ENCODE measurements at regions not wholly inside any gene's neighbourhood (a gene's known extent, or its start where the extent isn't known, plus 50 kb on each side); places are given as distances from the start of the nearest gene placed in this dataset.

DNA sequence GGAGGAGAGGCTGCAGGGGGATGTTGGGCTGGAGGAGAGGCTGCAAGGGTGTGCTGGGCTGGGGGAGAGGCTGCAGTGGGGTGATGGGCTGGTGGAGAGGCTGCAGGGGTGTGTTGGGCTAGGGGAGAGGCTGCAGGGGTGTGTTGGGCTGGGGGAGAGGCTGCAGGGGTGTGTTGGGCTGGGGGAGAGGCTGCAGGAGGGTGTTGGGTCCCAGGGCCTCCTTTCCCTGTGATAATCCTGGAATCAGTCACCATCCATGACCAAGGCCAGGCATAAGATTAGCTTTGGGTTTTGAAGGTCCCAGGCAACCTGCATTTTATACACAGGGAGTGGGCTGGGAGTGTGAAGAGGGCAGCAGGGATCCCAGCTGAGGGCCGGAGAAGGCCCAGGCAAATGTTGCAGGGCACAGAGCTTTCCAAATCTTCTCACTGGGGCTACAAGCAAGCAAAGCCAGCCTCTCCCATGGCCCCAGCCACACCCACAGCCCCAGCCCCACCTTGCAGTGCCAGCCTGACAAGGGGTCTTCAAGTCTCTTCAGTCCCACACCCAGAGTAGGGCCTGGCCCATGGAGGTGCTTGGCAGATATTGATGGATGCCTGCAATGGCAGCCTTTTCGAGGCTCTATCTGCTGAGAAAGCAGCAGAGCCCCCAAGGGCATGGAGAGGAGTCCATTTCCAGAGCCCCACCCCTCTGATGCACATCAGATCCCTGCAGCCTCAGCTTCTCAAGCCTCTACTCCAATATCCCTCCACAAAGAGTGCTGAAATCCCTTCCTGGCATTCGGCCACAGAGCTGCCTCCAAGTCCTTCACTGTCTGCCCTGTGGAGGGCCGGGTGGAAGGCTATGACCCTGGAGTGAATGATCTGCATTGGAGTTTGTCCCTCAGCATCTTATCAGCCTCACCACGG is 50.3 kb upstream of the GLI2 start:
- no CpG with 5 or more reads among the region's 5 CpGs for WGBS (ENCODE audit: extremely low coverage, insufficient read length, low lambda C conversion rate)

More for the DNA sequence above, 50.3 kb upstream of the GLI2 start:
- peaks cover 0 to 2% of the 10 kb centered on the region in 2 experiments; a peak in 2 of 4 replicates for H3K4me1 Mint-ChIP-seq
- H3K27ac Mint-ChIP-seq = no peak overlapping the region
- Histone ChIP-seq H2AFZ (ENCODE audit: low read length) (no peak overlapping the region), H3K9me3 (ENCODE audit: control insufficient read depth, low read depth, low read length) (no peaks in the 10 kb centered on the region), H3T11ph (ENCODE audit: low read length) (no peak overlapping the region), H3K56ac (ENCODE audit: insufficient read length, low read depth, low read length) (no peak overlapping the region), H3K79me2 (ENCODE audit: insufficient read depth, low read length) (no peaks in the 10 kb centered on the region), H3K4me2 (ENCODE audit: insufficient read depth, insufficient read length, low read length) (no peak overlapping the region), H2BK12ac (ENCODE audit: insufficient read length, low read depth, low read length) (no peak overlapping the region), H4K8ac (replicated peaks; ENCODE audit: insufficient read length, low read depth, low read length) (no peak overlapping the region), H3K27me3 (ENCODE audit: insufficient read depth, low read length) (no peaks in the 10 kb centered on the region), H2BK120ac (ENCODE audit: low read depth, low read length, poor library complexity, severe bottlenecking) (no peak overlapping the region), H3K27ac (ENCODE audit: insufficient read length, low read depth, low read length) (no peak overlapping the region), H3K23ac (ENCODE audit: insufficient read length, low read depth, low read length) (no peak overlapping the region), H2BK5ac (ENCODE audit: insufficient read length, low read length) (no peak overlapping the region), H2AK5ac (ENCODE audit: insufficient read length, low read length) (no peak overlapping the region), H2BK15ac (ENCODE audit: low read depth, low read length) (no peak overlapping the region), H3K9ac (ENCODE audit: extremely low read depth, insufficient read length, low read length) (no peak overlapping the region), H3K14ac (ENCODE audit: insufficient read depth, low read length) (no peak overlapping the region; the same call in 1 of the 2 replicates), H3K4me1 (ENCODE audit: insufficient read depth, low read length) (no peaks in the 10 kb centered on the region), H4K20me1 (ENCODE audit: control insufficient read depth, insufficient read depth, insufficient read length) (no peaks in the 10 kb centered on the region), H4K5ac (ENCODE audit: insufficient read length, low read depth, low read length) (no peak overlapping the region), H3K23me2 (ENCODE audit: insufficient read length, low read depth, low read length, poor library complexity, severe bottlenecking) (no peaks in the 10 kb centered on the region), H4K91ac (ENCODE audit: insufficient read length, low read depth, low read length) (no peak overlapping the region), H3K79me1 (ENCODE audit: insufficient read depth, low read depth, low read length, poor library complexity, severe bottlenecking) (no peaks in the 10 kb centered on the region), H3K18ac (ENCODE audit: insufficient read length, low read depth, low read length) (no peak overlapping the region), H3K4ac (ENCODE audit: low read depth, low read length) (no peak overlapping the region), H2BK20ac (ENCODE audit: low read depth, low read length, poor library complexity, severe bottlenecking) (no peak overlapping the region)
- no peak overlapping the region for H3K4me3 Mint-ChIP-seq
- TF ChIP-seq, protein P1, sequence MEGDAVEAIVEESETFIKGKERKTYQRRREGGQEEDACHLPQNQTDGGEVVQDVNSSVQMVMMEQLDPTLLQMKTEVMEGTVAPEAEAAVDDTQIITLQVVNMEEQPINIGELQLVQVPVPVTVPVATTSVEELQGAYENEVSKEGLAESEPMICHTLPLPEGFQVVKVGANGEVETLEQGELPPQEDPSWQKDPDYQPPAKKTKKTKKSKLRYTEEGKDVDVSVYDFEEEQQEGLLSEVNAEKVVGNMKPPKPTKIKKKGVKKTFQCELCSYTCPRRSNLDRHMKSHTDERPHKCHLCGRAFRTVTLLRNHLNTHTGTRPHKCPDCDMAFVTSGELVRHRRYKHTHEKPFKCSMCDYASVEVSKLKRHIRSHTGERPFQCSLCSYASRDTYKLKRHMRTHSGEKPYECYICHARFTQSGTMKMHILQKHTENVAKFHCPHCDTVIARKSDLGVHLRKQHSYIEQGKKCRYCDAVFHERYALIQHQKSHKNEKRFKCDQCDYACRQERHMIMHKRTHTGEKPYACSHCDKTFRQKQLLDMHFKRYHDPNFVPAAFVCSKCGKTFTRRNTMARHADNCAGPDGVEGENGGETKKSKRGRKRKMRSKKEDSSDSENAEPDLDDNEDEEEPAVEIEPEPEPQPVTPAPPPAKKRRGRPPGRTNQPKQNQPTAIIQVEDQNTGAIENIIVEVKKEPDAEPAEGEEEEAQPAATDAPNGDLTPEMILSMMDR (conservative IDR thresholded peaks at IDR 0.05) = no peak
- peaks cover 68% of the 10 kb centered on the region for H3K27me3 Mint-ChIP-seq (ENCODE audit: low read depth)
- no peaks in the 10 kb centered on the region; a peak in 2 of 5 replicates for H3K9me3 Mint-ChIP-seq
- no peaks in the 10 kb centered on the region for H3K36me3 Mint-ChIP-seq (ENCODE audit: insufficient read depth in 1 of 3, low read depth in 3 of 3)
- DNase-seq = no peak

Measured in H9 (cell line).